ENCODE measurements at regions not wholly inside any gene's neighbourhood (a gene's known extent, or its start where the extent isn't known, plus 50 kb on each side); places are given as distances from the start of the nearest gene placed in this dataset.

DNA sequence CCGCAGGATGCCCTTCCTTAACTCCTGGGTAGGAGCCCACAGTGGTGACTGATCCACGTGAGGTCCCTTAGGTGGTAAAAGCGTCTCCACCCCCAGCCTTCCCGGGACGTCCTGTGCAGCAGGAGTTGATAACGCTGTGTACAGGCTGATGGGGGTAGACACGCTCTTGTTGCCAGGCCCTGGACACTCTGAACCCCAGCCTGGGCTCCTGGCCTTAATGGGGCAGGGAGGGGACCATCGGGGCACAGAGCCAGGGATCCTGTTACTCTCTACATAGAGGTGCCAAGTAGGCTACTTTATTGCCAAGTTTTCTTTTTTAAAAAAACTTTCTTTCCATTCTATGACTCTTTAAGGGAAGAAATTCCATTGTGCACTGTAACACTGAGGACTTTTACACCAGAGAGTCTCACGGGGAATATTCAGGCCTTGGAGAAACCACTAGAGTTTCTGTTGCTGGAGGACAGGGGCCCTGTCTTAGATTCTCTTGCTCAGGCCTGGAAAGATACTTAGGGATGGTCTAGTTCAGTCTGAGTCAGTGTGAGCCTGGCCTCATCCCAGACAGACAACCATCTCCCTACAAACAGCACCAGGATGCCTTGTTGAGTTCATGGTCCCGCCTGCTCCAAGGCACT lies 104.3 kb upstream of the RNU6-1 start:
- no peak overlapping the region for H3K4me2 ChIP-seq (ENCODE audit: extremely low read depth, insufficient read depth, low read length)
- no peak overlapping the region for H3K9ac ChIP-seq (ENCODE audit: insufficient read depth, low read length)
- no peak for TF ChIP-seq EZH2 (IDR thresholded peaks at IDR 0.05; ENCODE audit: low read length, missing control alignments)
- TF ChIP-seq, protein P1, sequence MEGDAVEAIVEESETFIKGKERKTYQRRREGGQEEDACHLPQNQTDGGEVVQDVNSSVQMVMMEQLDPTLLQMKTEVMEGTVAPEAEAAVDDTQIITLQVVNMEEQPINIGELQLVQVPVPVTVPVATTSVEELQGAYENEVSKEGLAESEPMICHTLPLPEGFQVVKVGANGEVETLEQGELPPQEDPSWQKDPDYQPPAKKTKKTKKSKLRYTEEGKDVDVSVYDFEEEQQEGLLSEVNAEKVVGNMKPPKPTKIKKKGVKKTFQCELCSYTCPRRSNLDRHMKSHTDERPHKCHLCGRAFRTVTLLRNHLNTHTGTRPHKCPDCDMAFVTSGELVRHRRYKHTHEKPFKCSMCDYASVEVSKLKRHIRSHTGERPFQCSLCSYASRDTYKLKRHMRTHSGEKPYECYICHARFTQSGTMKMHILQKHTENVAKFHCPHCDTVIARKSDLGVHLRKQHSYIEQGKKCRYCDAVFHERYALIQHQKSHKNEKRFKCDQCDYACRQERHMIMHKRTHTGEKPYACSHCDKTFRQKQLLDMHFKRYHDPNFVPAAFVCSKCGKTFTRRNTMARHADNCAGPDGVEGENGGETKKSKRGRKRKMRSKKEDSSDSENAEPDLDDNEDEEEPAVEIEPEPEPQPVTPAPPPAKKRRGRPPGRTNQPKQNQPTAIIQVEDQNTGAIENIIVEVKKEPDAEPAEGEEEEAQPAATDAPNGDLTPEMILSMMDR (conservative IDR thresholded peaks at IDR 0.05 in 1 of 2, IDR thresholded peaks at IDR 0.05 in 1 of 2; ENCODE audit: low read depth in 1 of 2, low read length in 2 of 2): no peak
- H3K36me3 ChIP-seq (ENCODE audit: control insufficient read depth, insufficient read depth, low read length): no peaks in the 10 kb centered on the region
- H2AFZ ChIP-seq (ENCODE audit: low read length): no peak overlapping the region
- H3K79me2 ChIP-seq (ENCODE audit: control insufficient read depth, insufficient read depth, low read length): no peaks in the 10 kb centered on the region
- H3K27me3 ChIP-seq (ENCODE audit: control insufficient read depth, insufficient read depth, low read length): no peaks in the 10 kb centered on the region
- H3K4me3 ChIP-seq (replicated peaks in 1 of 4; ENCODE audit: control extremely low read depth in 1 of 4, insufficient read depth in 1 of 4, low read depth in 3 of 4, low read length in 4 of 4): no peak overlapping the region
- H3K4me1 ChIP-seq (ENCODE audit: control insufficient read depth, extremely low read depth, insufficient read depth, low read length): no peaks in the 10 kb centered on the region
- H4K20me1 ChIP-seq (ENCODE audit: control insufficient read depth, extremely low read depth, insufficient read depth, low read length): no peaks in the 10 kb centered on the region
- no peak overlapping the region for H3K27ac ChIP-seq (ENCODE audit: insufficient read depth, low read length)
- H3K9me3 ChIP-seq (ENCODE audit: control insufficient read depth, insufficient read depth, low read depth, low read length): no peaks in the 10 kb centered on the region
- DNase-seq (ENCODE audit: low read depth in 2 of 2): no peak

DNA sequence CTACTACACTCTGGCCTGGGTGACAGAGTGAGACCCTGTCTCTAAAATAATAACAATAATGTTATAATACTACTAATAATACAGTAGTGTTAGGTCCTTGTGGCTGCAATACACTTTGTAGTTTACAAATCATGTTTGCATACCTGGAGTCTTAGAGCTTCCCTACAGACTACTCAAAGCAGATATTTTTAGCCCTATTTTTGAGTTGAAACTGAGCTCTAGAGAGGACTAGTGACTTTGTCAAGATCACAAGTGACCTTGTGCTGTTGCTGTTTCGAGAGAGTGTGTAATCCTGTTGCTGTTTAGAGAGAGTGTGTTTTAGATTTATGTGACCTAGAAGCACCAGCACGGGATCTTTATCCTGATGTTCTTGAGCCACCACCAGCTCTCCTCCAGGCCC lies 105.3 kb upstream of the RNU6-1 start:
- Histone ChIP-seq H3K79me2 (ENCODE audit: control insufficient read depth, insufficient read depth, low read length) (no peaks in the 10 kb centered on the region), H3K4me3 (replicated peaks in 1 of 4; ENCODE audit: control extremely low read depth in 1 of 4, insufficient read depth in 1 of 4, low read depth in 3 of 4, low read length in 4 of 4) (no peak overlapping the region), H3K27me3 (ENCODE audit: control insufficient read depth, insufficient read depth, low read length) (no peaks in the 10 kb centered on the region), H3K4me1 (ENCODE audit: control insufficient read depth, extremely low read depth, insufficient read depth, low read length) (no peaks in the 10 kb centered on the region), H4K20me1 (ENCODE audit: control insufficient read depth, extremely low read depth, insufficient read depth, low read length) (no peaks in the 10 kb centered on the region), H3K27ac (ENCODE audit: insufficient read depth, low read length) (no peak overlapping the region), H3K9me3 (ENCODE audit: control insufficient read depth, insufficient read depth, low read depth, low read length) (no peaks in the 10 kb centered on the region), H3K36me3 (ENCODE audit: control insufficient read depth, insufficient read depth, low read length) (no peaks in the 10 kb centered on the region), H2AFZ (ENCODE audit: low read length) (no peak overlapping the region), H3K9ac (ENCODE audit: insufficient read depth, low read length) (no peak overlapping the region), H3K4me2 (ENCODE audit: extremely low read depth, insufficient read depth, low read length) (no peak overlapping the region)
- no peak for DNase-seq (ENCODE audit: low read depth in 2 of 2)
- TF ChIP-seq EZH2 (IDR thresholded peaks at IDR 0.05; ENCODE audit: low read length, missing control alignments): no peak
- TF ChIP-seq, protein P1 (conservative IDR thresholded peaks at IDR 0.05 in 1 of 2, IDR thresholded peaks at IDR 0.05 in 1 of 2; ENCODE audit: low read depth in 1 of 2, low read length in 2 of 2): no peak

DNA sequence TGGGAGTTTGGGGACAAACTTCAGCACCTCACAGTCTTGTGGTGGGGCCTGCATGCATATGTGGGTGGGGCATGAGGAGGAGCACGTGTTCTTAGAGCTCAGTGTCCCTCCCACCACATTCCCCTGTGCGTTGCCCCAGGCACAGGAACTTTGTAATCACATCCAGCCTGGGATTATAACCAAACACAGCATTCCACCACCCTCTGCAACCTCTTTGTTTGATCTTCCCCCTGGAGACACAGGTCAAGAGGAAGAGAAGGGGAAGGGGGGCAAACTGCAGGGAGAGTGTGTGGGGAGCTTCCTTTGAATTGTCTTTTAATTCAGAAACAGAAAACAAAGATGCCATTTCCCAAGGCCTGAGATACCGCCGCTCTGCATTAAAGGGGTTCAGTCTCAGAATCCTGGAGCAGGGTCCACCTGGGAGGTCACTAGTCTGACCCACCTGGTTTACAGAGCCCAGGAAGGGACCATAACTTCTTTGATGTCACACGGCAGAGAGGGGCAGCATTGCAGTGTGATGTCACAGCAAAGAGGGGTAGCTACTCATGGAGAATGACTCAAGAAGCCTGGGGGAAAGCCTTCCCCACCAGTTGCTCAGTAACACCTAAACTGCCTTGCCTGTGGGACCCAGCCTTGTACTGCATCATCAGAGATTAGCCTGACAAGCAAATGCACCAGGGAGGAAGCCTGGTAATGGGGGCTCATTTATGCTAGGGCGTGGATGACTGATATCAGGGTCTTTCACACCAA lies 106.3 kb upstream of the RNU6-1 start:
- TF ChIP-seq EZH2 (IDR thresholded peaks at IDR 0.05; ENCODE audit: low read length, missing control alignments): no peak
- TF ChIP-seq, protein P1 (conservative IDR thresholded peaks at IDR 0.05 in 1 of 2, IDR thresholded peaks at IDR 0.05 in 1 of 2; ENCODE audit: low read depth in 1 of 2, low read length in 2 of 2): no peak
- H2AFZ ChIP-seq (ENCODE audit: low read length): no peak overlapping the region
- H3K27me3 ChIP-seq (ENCODE audit: control insufficient read depth, insufficient read depth, low read length): no peaks in the 10 kb centered on the region
- H3K4me2 ChIP-seq (ENCODE audit: extremely low read depth, insufficient read depth, low read length): no peak overlapping the region
- H3K9ac ChIP-seq (ENCODE audit: insufficient read depth, low read length): no peak overlapping the region
- H3K4me1 ChIP-seq (ENCODE audit: control insufficient read depth, extremely low read depth, insufficient read depth, low read length): no peaks in the 10 kb centered on the region
- H3K27ac ChIP-seq (ENCODE audit: insufficient read depth, low read length): no peak overlapping the region
- peak in 1 of 2 donors; percentile 37 for DNase-seq (ENCODE audit: low read depth in 2 of 2)
- H4K20me1 ChIP-seq (ENCODE audit: control insufficient read depth, extremely low read depth, insufficient read depth, low read length): no peaks in the 10 kb centered on the region
- no peaks in the 10 kb centered on the region for H3K79me2 ChIP-seq (ENCODE audit: control insufficient read depth, insufficient read depth, low read length)
- H3K9me3 ChIP-seq (ENCODE audit: control insufficient read depth, insufficient read depth, low read depth, low read length): no peaks in the 10 kb centered on the region
- H3K4me3 ChIP-seq (replicated peaks in 1 of 4; ENCODE audit: control extremely low read depth in 1 of 4, insufficient read depth in 1 of 4, low read depth in 3 of 4, low read length in 4 of 4): no peak overlapping the region
- no peaks in the 10 kb centered on the region for H3K36me3 ChIP-seq (ENCODE audit: control insufficient read depth, insufficient read depth, low read length)

Measured in fibroblast of lung (primary cell).